Fibroblast of peridontal ligament (primary cell): ENCODE measurements at regions not wholly inside any gene's neighbourhood (a gene's known extent, or its start where the extent isn't known, plus 50 kb on each side); places are given as distances from the start of the nearest gene placed in this dataset.
"Not testable (repeated sequence)": the region's sequence is repeated elsewhere in the genome, so short reads cannot be mapped to it uniquely, and the experiment has no call there.

ENCODE experiments used
- DNase-seq: peaks from one replicate; pipeline ENCODE4 v3.0.0-alpha.2; 2010; ENCODE audit errors: extremely low read depth

DNA sequence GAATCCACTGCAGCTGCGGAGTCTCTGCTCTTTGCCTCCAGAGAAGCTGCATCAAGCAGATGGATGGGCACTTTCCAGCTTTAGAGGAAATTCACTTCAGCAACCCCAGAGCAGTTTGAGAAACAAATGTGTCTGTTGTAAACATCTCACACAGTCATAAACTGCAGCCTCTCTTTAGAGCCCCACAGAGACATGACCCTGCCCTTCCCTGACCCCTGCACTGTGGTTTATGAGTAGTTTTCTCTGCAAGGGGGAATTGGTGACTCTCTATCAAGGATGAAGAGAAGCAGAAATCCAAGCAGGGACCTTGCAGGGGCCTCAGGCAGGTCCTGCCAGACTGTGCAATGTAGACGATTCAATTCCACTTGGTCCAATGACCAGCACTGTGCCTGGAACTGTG lies 160.2 kb downstream of the SH2D4B start:
- DNase-seq, result no peak

DNA sequence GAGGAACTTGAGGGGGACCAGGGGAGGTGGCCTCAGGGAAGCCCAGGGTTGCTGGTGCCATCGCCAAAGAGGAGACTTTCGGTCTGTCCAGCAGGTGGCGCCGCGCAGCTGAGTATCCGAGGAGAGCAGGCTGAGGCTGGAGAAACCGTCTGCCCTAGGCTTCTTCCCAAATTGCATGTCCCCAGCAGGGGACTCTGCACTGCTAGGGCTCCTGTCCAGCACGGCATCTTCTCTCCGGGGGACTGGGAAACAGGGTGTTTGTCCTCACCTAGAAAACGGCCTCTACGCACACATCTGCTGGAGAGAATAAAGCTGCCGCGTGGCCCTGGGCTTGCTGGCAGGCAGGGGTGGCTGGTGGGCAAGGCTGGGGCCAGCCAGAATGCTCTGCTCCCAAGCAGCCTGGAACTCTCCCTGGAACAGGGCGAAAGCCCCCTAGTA lies 161.9 kb downstream of the SH2D4B start:
- peak; percentile 51 for DNase-seq

DNA sequence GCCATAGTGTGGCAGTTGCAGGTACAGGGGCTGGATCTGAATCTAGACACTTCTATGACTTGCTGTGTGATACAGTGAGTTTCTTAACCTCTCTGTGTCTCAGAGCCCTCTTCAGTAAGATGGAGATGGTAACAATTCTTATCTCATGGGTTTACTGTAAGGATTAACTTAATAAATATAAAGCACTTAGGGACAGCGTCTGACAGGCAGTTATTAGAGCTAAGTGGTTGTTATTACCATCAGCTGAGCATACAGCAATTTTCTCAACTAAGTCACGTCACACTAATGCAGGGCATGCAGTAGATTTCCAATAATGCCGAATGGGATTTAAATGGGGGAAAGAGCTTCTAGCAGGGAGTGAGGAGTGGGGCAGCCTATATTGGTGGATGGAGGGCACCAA lies 162.6 kb downstream of the SH2D4B start:
- DNase-seq, result no peak

GRCh38 chr10:80700760-80701444 lies 163.2 kb downstream of the SH2D4B start:
- no peak for DNase-seq

GRCh38 chr10:80701706-80702105 lies 164.0 kb downstream of the SH2D4B start:
- DNase-seq, result no peak

- no peak for DNase-seq
Measured at GRCh38 chr10:80702143-80702542, 164.4 kb downstream of the SH2D4B start.

- no peak for DNase-seq
Measured at GRCh38 chr10:80705899-80706298, 168.2 kb downstream of the SH2D4B start.

DNA sequence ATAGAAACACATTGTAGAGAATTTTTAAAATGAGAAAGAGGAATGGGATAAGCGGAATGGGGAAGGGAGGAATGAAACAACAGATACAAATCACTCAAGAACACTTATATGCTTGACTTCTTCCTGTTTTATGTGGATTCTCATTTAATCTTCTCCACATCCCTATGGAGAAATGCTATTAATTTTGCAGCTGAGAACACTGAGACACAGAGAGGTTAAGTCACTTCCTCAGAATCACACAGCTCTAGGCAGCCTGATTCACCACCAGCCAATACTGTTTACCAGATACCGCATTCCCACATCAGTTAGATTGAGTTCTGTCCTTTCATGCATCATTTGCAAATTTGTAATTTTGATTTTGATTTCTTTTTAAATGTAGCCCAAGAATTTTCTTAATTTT lies 170.5 kb downstream of the SH2D4B start:
- DNase-seq, result no peak

DNA sequence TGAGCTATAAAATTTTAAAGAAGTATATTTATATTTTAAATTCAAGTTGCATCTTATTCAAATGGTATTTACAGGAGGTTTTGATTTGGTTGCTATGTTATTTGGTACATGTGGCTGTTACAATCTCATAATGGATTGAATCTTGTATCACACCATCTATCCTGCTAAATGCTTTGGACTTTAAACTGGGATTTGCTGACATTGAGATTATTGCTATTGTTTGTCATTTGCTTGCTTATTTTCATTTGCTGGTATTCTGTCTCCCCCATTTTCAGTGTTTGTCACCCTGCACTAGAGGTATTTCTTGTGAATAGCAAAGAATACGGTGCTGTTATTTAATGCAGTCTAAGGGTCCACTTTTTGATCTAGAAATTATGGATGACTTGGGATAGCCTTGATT lies 171.1 kb downstream of the SH2D4B start:
- DNase-seq, result no peak

- no peak for DNase-seq
Measured at GRCh38 chr10:80709866-80710265, 172.2 kb downstream of the SH2D4B start.

DNA sequence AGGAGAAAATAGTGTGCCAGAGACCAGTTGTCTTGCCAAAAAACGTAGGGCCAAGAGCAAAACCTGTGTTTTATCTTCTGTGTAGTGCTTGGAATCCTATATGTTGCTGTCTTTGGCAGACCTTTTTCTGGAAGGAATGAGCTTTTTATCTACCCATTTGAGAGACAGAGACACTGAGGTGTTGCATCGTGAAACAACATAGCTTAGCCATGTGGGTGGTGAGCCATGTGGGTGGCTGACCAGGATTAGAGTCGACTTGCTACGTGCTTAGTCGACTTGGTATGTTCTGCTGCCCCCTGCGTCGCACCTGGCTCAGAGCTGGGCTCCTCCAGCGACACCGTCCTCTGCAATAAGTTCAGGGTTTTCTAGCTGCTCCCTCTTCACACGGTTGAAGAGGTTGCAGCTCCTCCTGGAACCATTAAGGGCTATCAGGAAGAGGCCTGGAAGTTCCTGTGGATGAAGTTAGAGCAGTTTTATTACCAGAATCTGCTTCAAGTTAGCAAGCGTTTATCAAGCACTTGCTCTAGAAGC lies 175.8 kb downstream of the SH2D4B start:
- no peak for DNase-seq

- no peak for DNase-seq
Measured at GRCh38 chr10:80714566-80714965, 176.9 kb downstream of the SH2D4B start.

DNA sequence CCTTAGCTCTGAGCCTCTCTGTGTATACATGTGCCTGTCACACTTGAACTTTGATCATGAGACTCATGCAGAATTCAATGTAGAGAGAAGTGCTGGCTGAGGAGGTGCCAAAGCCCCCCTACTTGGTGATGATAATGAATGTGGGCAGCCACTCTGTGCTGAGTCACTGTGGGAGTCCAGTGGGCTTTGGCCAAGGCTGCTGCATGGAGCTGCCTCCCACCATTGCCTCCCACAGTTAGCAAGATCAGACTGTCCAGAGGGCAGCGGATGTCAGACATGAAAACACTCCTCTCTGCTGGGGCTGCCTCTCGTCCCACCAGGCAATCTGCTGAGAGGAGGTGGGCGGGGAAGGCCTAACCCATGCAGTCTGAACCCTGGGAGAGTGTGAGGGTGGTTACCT lies 180.3 kb downstream of the SH2D4B start:
- no peak for DNase-seq

GRCh38 chr10:80719935-80720334 lies 182.2 kb downstream of the SH2D4B start:
- DNase-seq, result no peak

GRCh38 chr10:80720549-80720948 lies 182.8 kb downstream of the SH2D4B start:
- DNase-seq, result no peak

GRCh38 chr10:80728354-80728753 lies 190.7 kb downstream of the SH2D4B start:
- not testable (repeated sequence) for DNase-seq

DNA sequence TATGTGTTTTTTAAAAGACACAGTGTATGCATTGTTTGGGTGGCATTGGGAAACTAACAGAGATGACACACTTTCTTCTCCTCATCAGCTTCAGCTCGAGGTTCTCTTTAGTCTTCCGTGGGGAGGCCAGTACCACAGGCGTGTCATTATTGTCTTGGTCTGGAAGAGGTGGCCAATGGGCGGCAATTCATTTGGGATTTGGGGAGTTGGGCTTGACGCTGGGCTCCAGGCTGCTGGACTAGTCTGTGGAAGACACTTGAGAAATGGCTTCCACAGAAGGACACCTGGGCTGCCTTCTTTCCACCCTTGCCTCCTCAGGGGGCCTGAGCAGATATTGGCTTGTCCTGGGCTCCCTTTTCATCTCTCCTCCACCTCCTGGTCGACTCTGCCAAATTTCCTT lies 192.2 kb downstream of the SH2D4B start:
- DNase-seq, result no peak

DNA sequence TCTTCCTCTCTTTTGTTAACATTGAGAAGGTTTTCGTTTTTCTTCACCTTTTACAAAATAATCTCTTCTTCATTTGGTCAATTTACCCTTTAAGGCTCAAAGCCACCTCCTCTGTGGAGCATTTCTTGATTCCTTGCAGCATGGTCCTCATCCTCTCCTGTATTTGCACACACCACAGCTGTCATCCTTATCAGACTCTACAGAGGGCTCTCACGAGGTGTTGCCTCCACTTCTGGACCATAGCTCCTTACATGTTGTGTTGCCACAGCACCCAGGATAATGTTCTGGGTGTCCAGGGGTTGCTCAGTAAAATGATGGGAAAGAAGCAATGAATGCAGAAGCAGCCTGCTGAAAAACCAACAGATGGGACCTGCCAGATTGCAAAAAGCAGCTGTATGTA lies 192.8 kb downstream of the SH2D4B start:
- DNase-seq, result no peak

- no peak for DNase-seq
Measured at GRCh38 chr10:80734589-80734988, 196.9 kb downstream of the SH2D4B start.

DNA sequence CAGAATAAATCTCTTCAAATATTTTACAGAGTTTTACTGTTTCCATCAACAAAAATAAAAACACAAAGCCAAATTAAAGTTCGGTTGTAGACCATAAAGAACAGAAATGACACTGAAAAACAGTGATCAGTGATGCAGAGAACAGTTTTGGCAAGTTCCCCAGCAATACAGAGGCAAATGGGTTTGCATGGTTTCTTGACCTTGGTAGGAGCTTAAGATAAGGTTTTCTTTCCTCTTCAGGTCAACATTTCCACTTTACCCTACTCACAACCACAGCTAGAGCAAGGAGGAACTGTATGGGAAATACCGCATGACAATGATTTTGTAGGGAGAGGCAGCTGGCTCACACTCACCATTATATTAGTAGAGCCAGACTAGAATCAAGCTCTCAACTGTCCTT lies 199.5 kb downstream of the SH2D4B start:
- no peak for DNase-seq

- DNase-seq, result no peak
Measured at GRCh38 chr10:80739328-80739727, 201.6 kb downstream of the SH2D4B start.

- no peak for DNase-seq
Measured at GRCh38 chr10:80739963-80740715, 202.4 kb downstream of the SH2D4B start.

GRCh38 chr10:80741278-80741677 lies 203.6 kb downstream of the SH2D4B start:
- DNase-seq, result no peak
